Nephron progenitor cell (in vitro differentiated cells): ENCODE measurements at regions not wholly inside any gene's neighbourhood (a gene's known extent, or its start where the extent isn't known, plus 50 kb on each side); places are given as distances from the start of the nearest gene placed in this dataset.
"Not testable (repeated sequence)": the region's sequence is repeated elsewhere in the genome, so short reads cannot be mapped to it uniquely, and the experiment has no call there.

Experiments used
- DNase-seq: peaks from one replicate; pipeline ENCODE4 v3.0.0; 2021
- H3K27ac Mint-ChIP-seq: 2 replicates; pipeline ENCODE4 v1.8.0; 2021; ENCODE audit warnings: mild to moderate bottlenecking, moderate library complexity, mixed read lengths
- H3K27me3 Mint-ChIP-seq: 2 replicates; pipeline ENCODE4 v1.8.0; 2021; ENCODE audit warnings: mild to moderate bottlenecking, low read depth, mixed read lengths; ENCODE audit not compliant: poor library complexity
- H3K36me3 Mint-ChIP-seq: 2 replicates; pipeline ENCODE4 v1.8.0; 2021; ENCODE audit warnings: low read depth, mixed read lengths
- H3K4me1 Mint-ChIP-seq: 2 replicates; pipeline ENCODE4 v1.8.0; 2021; ENCODE audit warnings: mixed read lengths
- H3K4me3 Mint-ChIP-seq: 2 replicates; pipeline ENCODE4 v1.8.0; 2021; ENCODE audit warnings: mild to moderate bottlenecking, moderate library complexity, mixed read lengths
- H3K9me3 Mint-ChIP-seq: 2 replicates; pipeline ENCODE4 v1.8.0; 2021; ENCODE audit warnings: mild to moderate bottlenecking, moderate library complexity, mixed read lengths
- CTCF ChIP-seq: fragments of 200-600 bp; sonication (generic); IDR thresholded peaks from 2 replicates; pipeline ENCODE4 v1.5.0; 2021; ENCODE audit warnings: antibody characterized with exemption

DNA sequence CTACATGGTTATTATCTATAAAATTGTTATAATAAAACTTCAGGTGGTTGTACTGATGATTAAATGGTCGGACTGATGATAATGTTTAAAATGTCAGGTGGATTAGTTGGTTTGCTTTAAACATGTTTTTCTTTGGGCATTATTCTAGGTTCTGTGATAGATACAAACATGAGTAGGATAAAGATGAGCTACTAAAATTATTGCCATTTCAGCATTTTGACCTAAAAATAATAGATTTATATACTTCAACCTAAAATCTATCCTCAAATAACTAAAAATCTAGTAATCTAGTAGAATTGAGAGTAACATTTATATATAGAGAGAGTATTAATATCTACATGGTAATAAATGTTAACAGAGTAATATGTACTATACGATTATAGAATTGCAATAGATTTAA is 241.7 kb upstream of the CDH8 start:
- Mint-ChIP-seq H3K9me3 (no peaks in the 10 kb centered on the region), H3K27ac (no peak overlapping the region), H3K27me3 (no peaks in the 10 kb centered on the region), H3K4me1 (no peaks in the 10 kb centered on the region), H3K4me3 (no peak overlapping the region), H3K36me3 (no peaks in the 10 kb centered on the region)
- TF ChIP-seq CTCF = no peak
- DNase-seq = no peak

DNA sequence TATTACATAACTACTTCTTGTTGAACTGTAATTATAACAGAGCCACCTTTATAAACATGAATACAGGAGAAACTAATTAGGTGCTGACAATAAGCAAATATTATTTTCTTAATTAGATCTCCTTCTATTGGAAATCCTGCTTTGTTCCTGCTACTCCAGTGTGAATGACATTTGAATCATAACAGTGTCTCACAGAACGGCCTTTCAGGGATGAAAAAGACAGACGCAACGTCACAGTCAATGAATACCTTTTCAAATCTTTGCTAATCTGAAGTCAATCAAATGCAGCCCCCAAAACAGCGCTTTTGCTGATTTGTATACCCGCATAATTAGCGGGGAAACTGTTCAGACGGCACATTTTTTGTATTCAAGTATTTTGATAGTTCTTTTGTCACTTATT is 240.4 kb upstream of the CDH8 start:
- no peaks in the 10 kb centered on the region for H3K27me3 Mint-ChIP-seq
- no peaks in the 10 kb centered on the region for H3K36me3 Mint-ChIP-seq
- no peak overlapping the region for H3K27ac Mint-ChIP-seq
- H3K4me3 Mint-ChIP-seq = no peak overlapping the region
- no peak for TF ChIP-seq CTCF
- no peak for DNase-seq
- H3K9me3 Mint-ChIP-seq = no peaks in the 10 kb centered on the region
- H3K4me1 Mint-ChIP-seq = peaks cover 7% of the 10 kb centered on the region

GRCh38 chr16:62272035-62272434 is 235.8 kb upstream of the CDH8 start:
- Mint-ChIP-seq H3K27ac (no peak overlapping the region), H3K27me3 (no peaks in the 10 kb centered on the region), H3K9me3 (no peaks in the 10 kb centered on the region), H3K4me1 (peaks cover 9% of the 10 kb centered on the region), H3K4me3 (no peak overlapping the region), H3K36me3 (no peaks in the 10 kb centered on the region)
- no peak for DNase-seq
- TF ChIP-seq CTCF = no peak

- Mint-ChIP-seq H3K4me1 (no peaks in the 10 kb centered on the region), H3K27ac (no peak overlapping the region), H3K27me3 (no peaks in the 10 kb centered on the region), H3K9me3 (peaks cover 15% of the 10 kb centered on the region), H3K4me3 (no peak overlapping the region), H3K36me3 (no peaks in the 10 kb centered on the region)
- no peak for TF ChIP-seq CTCF
- DNase-seq = no peak
These were observed 225.5 kb upstream of the CDH8 start for GRCh38 chr16:62261760-62262159.

GRCh38 chr16:62258931-62259435 is 222.7 kb upstream of the CDH8 start:
- not testable (repeated sequence) for H3K36me3 Mint-ChIP-seq, H3K27me3 Mint-ChIP-seq

GRCh38 chr16:62256406-62256805 is 220.2 kb upstream of the CDH8 start:
- H3K27ac Mint-ChIP-seq = no peak overlapping the region
- H3K4me1 Mint-ChIP-seq = peaks cover 28% of the 10 kb centered on the region
- no peak for DNase-seq
- no peaks in the 10 kb centered on the region for H3K9me3 Mint-ChIP-seq
- peak; percentile 39 for TF ChIP-seq CTCF
- H3K4me3 Mint-ChIP-seq = no peak overlapping the region
- no peaks in the 10 kb centered on the region for H3K27me3 Mint-ChIP-seq
- no peaks in the 10 kb centered on the region for H3K36me3 Mint-ChIP-seq

More at GRCh38 chr16:62258931-62259435, 222.7 kb upstream of the CDH8 start:
- not testable (repeated sequence) for H3K4me3 Mint-ChIP-seq, DNase-seq, H3K27ac Mint-ChIP-seq, H3K9me3 Mint-ChIP-seq
- H3K4me1 Mint-ChIP-seq = peaks cover 16% of the 10 kb centered on the region
